ENCODE measurements at regions not wholly inside any gene's neighbourhood (a gene's known extent, or its start where the extent isn't known, plus 50 kb on each side); places are given as distances from the start of the nearest gene placed in this dataset.
"Not testable (repeated sequence)": the region's sequence is repeated elsewhere in the genome, so short reads cannot be mapped to it uniquely, and the experiment has no call there.

DNA sequence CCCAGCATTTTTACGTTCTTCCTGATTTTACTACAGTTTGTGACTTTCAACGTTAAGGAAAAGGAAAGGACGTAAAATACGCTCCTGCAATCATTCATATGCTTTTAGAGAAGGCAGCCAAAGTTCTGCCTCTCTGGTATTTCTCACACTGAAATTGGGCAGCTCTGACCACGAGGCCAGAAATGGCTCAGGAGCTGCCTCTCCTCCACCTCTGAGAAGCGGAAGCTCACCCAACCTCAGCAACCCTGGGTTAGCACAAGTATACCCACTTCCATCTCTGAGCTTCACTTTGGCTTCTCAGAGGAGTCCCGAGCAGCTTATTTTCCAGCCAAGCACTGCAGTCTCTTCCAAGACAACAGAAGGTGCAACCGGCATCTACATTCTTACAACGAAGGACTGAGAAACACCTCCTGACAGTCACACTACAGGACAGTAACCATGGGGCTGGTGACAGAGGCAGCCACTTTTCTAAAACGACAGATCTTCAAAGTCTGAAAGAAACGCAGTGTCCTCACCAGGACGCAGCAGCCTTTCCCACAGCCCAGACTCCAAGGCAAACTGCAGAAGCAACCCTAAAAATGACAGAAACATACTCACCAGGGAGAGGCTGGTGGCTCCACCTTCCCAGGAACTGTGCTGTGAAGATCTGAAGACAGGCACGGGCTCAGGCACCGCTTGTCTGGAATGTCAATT lies 373.7 kb downstream of the BCL2L11 start:
- TF ChIP-seq, protein P1, sequence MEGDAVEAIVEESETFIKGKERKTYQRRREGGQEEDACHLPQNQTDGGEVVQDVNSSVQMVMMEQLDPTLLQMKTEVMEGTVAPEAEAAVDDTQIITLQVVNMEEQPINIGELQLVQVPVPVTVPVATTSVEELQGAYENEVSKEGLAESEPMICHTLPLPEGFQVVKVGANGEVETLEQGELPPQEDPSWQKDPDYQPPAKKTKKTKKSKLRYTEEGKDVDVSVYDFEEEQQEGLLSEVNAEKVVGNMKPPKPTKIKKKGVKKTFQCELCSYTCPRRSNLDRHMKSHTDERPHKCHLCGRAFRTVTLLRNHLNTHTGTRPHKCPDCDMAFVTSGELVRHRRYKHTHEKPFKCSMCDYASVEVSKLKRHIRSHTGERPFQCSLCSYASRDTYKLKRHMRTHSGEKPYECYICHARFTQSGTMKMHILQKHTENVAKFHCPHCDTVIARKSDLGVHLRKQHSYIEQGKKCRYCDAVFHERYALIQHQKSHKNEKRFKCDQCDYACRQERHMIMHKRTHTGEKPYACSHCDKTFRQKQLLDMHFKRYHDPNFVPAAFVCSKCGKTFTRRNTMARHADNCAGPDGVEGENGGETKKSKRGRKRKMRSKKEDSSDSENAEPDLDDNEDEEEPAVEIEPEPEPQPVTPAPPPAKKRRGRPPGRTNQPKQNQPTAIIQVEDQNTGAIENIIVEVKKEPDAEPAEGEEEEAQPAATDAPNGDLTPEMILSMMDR (IDR thresholded peaks at IDR 0.05; ENCODE audit: insufficient read depth, low read length), result not testable (repeated sequence)
- TF ChIP-seq, protein P2, sequence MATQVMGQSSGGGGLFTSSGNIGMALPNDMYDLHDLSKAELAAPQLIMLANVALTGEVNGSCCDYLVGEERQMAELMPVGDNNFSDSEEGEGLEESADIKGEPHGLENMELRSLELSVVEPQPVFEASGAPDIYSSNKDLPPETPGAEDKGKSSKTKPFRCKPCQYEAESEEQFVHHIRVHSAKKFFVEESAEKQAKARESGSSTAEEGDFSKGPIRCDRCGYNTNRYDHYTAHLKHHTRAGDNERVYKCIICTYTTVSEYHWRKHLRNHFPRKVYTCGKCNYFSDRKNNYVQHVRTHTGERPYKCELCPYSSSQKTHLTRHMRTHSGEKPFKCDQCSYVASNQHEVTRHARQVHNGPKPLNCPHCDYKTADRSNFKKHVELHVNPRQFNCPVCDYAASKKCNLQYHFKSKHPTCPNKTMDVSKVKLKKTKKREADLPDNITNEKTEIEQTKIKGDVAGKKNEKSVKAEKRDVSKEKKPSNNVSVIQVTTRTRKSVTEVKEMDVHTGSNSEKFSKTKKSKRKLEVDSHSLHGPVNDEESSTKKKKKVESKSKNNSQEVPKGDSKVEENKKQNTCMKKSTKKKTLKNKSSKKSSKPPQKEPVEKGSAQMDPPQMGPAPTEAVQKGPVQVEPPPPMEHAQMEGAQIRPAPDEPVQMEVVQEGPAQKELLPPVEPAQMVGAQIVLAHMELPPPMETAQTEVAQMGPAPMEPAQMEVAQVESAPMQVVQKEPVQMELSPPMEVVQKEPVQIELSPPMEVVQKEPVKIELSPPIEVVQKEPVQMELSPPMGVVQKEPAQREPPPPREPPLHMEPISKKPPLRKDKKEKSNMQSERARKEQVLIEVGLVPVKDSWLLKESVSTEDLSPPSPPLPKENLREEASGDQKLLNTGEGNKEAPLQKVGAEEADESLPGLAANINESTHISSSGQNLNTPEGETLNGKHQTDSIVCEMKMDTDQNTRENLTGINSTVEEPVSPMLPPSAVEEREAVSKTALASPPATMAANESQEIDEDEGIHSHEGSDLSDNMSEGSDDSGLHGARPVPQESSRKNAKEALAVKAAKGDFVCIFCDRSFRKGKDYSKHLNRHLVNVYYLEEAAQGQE (IDR thresholded peaks at IDR 0.05; ENCODE audit: insufficient replicate concordance, low read depth), result not testable (repeated sequence)
- TF ChIP-seq POLR2AphosphoS5, GABPA (IDR thresholded peaks at IDR 0.05; ENCODE audit: low read depth): not testable (repeated sequence)
